ENCODE measurements at regions not wholly inside any gene's neighbourhood (a gene's known extent, or its start where the extent isn't known, plus 50 kb on each side); places are given as distances from the start of the nearest gene placed in this dataset.

DNA sequence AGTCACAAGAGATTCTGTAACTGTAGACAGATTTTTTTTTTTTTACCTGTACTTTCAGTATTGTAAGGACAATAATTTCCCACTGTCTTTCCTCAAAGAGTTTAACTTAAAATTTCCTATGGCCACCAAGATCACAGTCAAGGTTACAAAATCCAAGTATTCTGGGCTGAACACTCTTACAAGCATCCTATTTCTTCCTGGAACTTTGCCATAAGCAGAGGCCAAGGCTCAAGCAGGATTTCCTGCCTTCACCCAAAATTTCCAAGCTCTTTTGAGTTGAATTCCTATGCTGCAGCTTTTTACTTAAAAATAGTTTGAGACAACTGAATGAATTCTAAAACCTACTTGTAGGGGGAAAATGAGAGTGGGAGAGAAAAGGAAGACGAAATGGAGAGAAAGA is 299.4 kb downstream of the ZNF516 start:
- peak; percentile 15 for DNase-seq

DNA sequence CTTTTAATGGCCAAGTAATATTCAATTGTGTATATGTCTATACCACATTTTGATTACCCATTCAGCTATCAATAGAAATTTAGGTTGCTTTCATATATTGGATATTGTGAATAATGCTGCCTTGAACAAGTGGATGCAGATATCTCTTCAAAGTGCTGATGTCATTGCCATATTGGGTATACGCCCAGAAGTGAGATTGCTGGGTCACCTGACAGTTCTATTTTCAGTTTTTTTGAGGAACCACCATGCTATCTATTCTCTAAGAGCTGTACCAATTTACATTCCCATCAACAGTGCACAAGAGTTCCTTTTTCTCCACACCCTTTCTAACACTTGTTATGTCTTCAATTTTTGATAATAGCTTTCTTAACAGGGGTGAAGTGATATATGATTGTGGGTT is 306.9 kb downstream of the ZNF516 start:
- no peak for DNase-seq

GRCh38 chr18:76179257-76179656 is 315.8 kb downstream of the ZNF516 start:
- DNase-seq = no peak

DNA sequence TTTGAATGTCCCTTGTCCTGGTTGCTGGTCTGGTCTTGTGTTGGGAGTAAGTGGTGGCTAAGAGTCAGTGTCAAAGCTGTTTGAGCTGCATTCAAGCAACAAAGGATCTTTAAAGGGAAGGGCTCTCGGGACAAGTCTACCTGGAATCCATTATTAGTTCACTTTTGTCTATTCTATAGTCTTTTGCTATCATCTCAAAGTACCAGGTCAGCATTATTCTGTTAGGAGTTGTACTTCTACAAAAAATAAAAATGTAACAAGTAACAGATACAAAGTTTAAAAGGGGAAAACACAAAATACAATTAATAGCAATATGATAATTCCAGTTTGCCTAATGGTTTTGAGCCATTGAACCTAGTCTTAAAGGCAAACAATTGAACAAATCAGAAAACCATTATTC is 317.9 kb downstream of the ZNF516 start:
- DNase-seq = no peak

- DNase-seq = no peak
Observed at GRCh38 chr18:76174451-76174850, 320.6 kb downstream of the ZNF516 start.

- DNase-seq = no peak
Observed at GRCh38 chr18:76169733-76170132, 325.3 kb downstream of the ZNF516 start.

- DNase-seq = no peak
Observed at GRCh38 chr18:76167845-76168621, 327.0 kb downstream of the ZNF516 start.

DNA sequence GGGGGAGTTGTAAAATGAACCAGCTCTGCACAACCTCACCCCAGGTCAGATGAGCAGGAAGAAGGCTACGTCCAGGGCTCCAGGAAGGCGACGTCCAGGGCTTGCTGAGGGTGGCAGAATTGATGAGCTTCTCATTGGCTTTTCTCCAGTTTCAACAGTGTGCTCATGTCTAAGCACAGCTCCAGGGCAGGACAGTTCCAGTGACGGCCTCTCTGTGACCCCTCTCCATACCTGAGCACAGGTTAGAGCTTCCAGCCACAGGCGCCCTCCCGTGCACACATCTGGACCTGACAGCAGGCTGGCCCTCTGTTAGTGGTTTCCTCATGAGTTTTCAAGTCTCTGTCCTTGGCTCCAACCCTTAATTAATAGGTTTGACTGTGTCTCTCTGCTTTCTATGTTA is 327.6 kb downstream of the ZNF516 start:
- no peak for DNase-seq

DNA sequence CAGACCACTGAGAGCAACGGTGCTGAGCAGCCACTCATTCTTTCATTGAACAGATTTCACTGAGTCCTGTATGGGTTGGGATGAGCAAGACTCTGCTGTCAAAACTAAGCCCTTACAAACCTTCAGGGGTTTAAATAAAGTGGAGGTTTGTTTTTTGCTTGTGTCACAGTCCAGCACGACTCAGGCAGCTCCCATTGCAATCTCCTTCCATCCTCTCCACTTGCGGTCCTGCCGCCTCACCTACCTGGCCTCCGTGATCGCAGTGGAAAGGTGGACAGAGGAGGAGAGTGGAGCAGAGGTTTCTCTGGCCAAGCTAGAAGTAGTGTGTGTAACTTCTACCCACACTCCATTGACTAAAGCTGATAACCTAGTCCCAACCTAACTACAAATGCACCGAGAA is 332.2 kb downstream of the ZNF516 start:
- DNase-seq = no peak

DNA sequence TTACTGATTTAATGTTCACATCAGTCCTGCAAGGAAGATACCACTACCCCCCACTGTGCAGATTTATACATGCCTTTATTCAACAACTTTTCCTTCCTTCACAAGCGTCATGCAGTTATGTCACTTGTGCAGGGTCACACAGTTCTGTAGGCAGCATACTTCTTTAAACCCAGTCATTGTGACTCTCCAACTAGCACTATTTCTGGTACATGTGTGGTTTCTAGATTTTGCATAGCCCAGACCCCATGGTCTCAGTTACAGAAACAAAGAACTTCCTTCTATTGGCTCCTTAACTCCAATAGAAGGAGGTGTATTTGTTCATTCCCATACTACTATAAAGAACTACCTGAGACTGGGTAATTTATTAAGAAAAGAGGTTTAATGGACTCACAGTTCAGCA is 333.1 kb downstream of the ZNF516 start:
- no peak for DNase-seq

DNA sequence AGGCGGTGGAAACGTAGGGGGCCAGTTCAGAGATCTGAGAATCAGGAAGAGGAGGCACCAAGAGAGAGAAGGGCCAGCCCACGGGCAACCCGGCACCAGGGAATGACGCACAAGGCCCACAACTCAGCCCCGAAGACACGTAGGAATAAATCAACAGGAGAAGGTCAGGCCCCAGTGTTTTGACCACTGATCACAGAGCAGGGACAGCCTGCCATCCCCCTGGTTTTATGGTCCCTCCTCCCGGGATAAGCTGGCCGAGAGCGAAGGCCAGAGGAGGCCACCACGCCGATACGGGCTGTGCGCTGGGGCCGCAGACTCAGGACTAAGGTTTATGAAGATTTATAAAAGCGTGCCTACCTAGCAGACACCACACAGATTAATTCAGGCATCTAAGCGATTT is 341.4 kb downstream of the ZNF516 start:
- no peak for DNase-seq

DNA sequence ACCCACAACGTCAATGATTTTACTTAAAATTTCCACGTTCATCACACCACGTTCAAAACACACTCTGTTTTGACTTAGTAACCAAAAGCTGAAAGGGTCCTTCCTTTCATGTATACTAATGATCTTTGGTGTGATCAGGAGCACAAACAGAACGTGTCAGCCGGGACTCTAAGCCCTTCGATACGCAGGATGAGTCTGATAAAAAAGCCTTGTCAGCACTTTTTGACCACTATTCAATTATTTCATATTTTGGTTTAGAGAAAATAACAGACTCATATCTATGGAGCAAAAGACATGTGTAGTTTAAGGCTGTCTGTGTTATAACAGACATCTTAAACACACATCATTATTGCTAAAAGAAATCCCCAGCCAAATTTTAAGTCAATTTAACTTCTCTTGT is 345.3 kb downstream of the ZNF516 start:
- DNase-seq = no peak

GRCh38 chr18:76149284-76149683 is 345.8 kb downstream of the ZNF516 start:
- DNase-seq = no peak

GRCh38 chr18:76145521-76146376 is 349.3 kb downstream of the ZNF516 start:
- DNase-seq = no peak

GRCh38 chr18:76144844-76145243 is 350.2 kb downstream of the ZNF516 start:
- no peak for DNase-seq

DNA sequence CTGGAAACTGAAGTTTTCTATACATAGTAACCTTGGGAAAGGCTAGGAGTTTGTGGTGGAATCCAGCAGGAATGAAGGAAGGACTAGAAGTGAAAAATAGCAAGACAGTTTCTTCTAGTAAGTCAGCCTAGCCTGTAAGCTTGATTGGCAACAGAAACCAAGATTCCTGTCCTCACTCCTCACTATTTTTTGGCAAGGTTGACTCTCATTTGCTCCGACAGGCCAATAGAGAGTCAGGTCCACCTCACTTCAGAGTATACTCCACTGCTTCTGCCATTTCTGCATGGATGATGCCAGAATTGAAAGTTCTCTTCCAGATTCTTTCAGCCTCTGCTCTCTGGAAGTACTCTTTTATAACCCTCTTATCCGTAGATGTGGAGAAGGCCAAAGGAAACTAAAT is 352.4 kb downstream of the ZNF516 start:
- DNase-seq = no peak

GRCh38 chr18:76139844-76140243 is 355.2 kb downstream of the ZNF516 start:
- no peak for DNase-seq

DNA sequence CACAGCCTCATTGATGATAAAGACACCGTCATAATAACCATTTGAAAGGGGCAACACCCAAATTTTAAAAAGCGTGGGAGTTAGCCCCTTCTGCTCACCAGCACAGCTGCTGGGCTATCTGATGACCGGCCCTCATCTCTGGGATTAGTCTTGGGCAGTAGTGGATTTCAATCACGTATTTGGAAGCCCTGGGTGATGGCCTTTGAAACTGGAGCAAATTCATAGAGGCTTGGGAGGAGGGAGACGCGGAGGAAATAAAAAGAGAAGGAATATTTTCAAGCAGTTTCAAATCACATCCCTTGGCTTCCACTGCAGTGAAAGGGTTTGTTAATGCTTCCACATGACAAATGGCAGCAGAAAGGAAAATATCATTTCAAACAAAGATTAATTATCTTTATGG is 357.8 kb downstream of the ZNF516 start:
- DNase-seq = no peak

GRCh38 chr18:76136701-76137100 is 358.3 kb downstream of the ZNF516 start:
- DNase-seq = no peak

- DNase-seq = no peak
Observed at GRCh38 chr18:76134628-76135027, 360.4 kb downstream of the ZNF516 start.

DNA sequence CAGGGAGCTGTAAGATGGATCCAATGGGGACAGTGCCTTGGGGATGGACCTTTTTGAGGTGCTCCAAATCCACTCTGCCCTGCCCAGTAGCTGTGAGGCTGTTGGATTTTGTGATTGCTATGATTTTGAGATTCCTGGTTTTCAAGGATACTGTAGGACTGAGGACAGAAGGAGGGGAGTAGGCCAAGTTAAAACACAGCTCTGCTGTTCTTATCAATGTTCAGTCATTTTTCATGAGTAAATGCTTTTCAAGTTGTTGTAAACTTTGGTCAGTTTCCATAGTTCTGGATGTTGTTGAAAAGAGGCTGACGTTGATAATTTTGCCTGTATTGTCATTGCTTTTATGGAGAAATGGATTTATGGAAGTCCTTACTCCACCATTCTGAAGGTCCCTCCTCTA is 361.2 kb downstream of the ZNF516 start:
- DNase-seq = no peak

DNA sequence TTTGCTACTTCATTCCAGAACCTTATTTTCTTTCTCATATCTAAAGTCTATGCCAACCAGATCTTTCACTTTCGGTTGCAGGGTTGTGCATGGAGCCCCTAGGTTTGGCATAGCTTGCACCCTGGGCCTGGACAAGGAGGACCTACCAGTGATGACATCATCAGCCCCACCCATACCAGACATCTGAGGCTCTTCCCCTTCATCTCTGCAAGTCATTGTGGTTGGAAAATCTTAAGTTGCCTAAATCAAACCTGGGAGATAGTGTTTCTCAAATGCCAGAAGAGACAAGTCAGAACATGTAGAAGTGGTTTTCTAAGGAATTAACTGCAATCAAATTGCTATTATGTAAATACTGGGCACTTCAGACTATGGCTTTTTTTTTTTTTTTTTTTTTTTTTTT is 363.3 kb downstream of the ZNF516 start:
- no peak for DNase-seq

DNA sequence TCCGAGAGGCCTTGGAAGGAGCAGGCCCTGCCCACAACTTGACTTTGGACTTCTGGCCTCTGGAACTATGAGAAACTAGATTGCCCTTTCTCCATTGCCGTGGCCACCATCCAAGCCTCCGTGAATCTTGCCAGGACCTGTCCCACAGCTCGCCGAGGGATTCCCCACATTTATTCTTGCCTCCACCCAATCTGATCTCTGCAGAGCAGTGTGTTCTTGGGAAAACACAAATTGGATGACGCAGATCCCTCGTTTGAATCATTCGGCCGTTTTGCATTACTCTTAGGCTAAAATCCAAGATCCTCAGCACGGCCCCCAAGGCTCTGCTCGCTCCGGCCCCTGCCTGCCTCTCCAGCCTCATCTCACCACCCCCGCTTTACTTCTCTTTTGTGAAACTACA is 364.2 kb downstream of the ZNF516 start:
- DNase-seq = no peak

DNA sequence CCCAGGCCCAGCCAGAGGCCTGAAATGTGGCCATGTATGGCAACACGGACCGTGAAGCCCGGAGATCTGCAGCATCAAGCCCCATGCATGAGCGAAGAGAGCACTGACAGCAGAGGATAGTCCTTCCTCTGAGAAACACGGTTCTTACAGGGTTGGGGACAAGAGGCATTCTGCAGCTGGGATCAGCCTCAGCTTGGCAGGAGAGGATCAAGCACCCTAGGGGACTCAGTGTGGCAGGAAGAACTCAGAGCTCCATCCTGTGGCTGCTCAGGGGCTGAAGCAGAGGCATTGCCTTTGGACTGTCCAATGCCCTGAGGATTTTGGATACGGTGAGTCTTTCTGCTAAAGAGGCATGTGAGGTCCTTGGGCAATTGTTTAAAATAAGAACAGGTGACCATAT is 368.7 kb downstream of the ZNF516 start:
- DNase-seq = peak; percentile 33

Data from skin of body (tissue), 1 donor.